HG03378 (cell line): ENCODE measurements at regions not wholly inside any gene's neighbourhood (a gene's known extent, or its start where the extent isn't known, plus 50 kb on each side); places are given as distances from the start of the nearest gene placed in this dataset.
A peak's percentile ranks its signal among the peaks of the same experiment; 100 is the strongest.

Source experiments
- ATAC-seq: cut with Tn5 transposase; IDR thresholded peaks from one replicate; pipeline ENCODE4 v1.9.1; 2021; ENCODE audit warnings: mild to moderate bottlenecking, moderate library complexity; ENCODE audit not compliant: unreplicated experiment

DNA sequence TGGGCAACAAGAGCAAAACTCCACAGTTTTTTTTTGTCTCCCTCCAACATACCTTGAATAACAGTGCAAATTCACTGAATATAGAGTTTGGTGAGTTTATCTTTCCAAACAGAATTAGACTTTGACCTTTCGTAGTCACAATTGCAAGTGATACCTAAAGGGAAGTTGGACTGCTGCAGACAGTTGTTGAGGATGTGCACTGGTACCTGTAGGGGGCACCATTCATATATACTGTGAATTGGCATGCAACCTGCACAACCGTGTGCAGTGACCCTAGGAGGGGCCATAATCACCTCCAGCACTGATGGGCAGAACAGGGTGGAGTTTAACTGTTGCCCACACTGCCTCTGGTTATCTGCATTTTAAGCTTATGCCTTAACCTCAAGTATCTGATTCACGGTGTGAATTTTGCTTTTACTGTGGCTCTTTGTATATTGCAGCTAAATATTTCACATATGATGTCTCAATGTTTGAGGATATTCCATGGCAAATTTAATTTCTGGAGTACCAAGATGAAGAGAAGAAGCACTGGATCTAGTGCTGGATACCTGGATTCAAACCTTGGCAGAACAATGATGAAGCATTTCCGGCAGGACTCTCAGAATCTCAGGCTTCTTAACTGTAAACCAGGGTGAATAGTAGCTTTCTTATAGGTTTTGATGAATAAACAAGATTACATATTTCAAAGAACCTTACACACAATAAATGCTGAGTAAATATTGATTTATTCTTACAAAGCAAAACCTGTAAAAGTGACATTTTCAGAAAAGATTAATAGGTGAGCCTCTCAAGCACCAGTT is 144.3 kb downstream of the ACTBL2 start:
- ATAC-seq = no peak

DNA sequence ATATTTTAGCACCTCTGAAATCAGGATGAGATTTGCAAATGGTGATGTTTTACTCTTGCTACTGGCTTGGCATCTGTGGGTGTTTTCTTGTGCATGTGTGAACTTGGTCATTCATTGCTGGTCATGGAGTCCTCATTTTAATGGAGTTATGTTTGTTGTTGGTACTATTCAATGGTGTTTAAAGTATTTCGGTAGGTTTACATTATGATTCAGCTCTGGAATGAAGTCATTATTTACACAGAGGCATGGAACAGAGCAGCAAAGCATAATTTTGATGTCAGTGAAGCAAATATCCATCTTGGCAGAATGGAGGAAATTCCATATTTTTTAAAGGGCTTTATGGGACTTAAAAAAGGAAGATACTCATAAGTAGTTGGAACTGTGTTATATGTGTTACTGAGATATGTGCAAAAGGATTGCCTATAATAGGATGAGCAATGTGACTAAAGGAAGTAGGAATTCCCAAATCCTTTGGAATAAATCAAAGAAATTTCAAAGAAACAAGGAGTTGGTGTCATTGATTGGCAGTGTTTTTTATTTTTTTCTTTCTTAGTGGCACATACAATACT is 147.4 kb downstream of the ACTBL2 start:
- no peak for ATAC-seq

DNA sequence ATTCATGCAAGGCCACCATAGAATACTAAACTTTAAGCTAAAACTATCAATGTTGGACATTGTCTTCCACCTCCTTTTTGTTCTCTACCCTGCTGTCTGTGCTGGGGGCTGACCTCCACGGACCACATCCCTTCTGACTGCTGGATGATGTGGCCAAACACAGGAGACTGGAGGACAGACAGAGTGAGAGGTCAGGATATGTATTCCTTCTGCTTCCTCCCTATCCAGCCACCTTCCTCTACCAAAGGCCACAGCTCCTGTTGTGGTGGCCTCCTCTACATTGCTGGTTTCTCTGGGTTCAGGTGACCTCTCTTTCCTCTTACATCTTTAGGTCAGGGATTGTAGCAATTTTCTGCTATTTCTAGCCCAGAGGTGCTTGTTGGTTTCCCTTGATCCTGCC is 148.1 kb downstream of the ACTBL2 start:
- ATAC-seq = no peak

DNA sequence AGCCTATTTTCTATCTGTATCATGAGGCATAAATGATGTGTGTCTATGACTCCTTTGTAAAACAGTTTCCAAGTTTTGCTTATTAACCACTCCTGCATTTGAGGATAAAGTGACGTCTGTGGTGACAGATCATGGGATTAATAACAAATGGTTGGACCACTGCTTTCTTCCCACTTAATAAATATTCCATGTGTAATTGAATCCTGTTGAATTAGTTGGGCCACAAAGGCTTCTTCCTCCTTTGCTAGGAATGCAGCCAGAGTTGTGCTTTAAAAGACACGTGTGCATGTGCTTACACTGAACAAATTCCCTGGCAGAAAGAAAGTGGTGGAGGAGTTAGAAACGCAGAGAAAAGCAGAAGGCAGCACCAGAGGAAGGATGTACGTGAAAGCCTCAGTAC is 150.2 kb downstream of the ACTBL2 start:
- ATAC-seq = no peak

DNA sequence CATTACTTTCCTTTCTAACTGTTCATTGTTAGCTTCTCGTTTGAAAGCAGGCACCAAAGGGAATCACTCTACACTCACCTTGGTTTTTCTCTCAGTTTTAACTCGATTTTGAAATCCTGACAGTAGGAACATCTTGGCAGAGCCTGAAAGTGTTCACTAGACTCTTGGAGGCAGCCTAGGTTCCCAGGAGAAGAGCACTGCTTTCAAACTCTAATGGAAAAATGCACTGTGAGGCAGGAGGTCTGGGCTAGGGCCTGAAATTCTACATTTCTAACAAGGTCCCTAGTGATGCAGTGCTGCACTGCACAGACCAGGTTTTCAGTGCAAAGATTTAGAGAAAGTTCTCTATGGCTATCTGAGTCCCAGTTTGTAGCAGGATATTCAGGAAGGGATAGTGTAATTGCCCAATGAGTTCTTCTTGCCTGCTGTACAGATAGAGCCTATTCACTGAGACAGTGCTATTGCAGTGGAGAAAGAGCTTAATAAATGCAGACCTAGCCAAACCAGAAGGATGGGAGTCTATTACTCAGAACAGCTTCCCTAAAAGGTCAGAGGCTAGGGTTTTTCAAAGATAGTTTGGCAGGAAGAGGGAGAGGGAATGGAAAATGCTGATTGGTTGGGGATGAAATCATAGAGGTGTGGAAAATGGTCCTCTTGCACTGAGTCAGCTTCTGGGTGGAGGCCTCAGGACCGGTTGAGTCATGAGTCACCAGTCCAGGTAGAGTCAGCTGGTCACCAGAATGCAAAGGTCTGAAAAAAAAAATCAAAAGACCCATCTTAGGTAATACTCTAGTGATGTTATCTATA is 153.9 kb downstream of the GPBP1 start:
- ATAC-seq = no peak

DNA sequence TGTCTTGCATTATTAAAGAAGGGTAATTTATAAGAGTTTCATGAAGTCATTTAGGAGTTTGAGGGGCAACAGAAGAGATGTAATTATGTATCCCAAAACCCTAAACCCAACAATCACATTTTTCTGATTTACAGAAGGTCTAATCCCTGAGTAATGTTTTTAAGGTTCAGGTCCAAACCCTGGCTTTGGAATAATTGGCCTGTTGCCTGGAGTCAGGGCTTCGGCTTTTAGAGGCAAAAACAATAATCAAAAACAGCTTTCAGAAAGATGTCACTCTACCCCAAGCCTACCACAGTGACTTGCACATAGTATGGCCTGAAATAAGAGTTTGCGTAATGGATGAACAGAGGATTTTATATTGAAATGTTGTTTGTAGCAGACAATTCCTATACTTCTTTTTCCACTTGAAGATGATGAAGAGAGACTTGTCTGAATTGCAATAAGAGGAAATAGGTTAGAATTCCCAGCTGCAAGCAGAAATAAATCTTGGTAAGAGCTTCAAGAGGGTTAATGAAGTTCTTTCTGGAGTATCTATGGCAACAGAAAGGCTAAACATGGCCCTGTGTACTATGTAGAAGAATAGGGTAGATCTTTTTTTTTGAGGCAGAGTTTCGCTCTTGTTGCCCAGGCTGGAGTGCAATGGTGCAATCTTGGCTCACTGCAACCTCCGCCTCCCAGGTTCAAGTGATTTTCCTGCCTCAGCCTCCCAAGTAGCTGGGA is 152.0 kb downstream of the GPBP1 start:
- ATAC-seq = no peak

DNA sequence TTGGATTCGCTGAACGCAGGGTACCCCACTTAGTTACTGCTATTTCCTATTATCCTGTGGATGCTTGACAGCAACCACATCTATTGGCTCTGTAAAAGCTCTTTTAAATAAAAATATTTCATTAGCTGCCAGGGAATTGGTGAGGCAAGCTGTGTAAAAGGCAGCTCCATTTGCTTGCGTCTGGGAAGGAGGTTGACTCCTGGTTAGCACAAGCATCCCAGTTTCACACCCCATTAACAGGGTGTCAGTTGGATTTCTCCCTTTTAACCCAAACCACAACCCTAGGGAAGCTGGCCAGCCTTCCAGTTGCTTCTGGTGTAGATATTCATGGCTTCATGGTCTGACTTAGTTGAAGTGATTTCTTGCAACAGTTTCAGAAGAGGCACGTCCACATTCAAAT is 151.0 kb downstream of the GPBP1 start:
- ATAC-seq = no peak

DNA sequence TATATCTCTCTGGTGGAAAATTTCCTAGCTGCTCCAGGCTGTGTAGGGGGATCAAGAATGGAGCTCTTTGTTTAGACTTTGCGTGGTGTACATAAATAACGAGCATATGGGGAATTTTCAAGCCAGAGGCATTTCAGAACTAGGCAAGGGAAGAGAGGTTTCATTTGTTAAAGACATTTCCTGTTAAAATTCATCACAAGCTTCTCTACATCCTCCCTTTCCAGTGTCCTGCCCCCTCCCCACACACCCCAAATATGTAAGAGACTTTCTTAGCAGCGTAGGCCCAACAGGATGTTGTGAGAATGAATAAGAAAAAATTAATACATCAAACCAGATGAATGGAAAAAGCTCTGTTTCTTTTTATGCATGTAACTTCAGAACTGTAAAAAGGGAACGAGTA is 150.3 kb downstream of the GPBP1 start:
- ATAC-seq = no peak

DNA sequence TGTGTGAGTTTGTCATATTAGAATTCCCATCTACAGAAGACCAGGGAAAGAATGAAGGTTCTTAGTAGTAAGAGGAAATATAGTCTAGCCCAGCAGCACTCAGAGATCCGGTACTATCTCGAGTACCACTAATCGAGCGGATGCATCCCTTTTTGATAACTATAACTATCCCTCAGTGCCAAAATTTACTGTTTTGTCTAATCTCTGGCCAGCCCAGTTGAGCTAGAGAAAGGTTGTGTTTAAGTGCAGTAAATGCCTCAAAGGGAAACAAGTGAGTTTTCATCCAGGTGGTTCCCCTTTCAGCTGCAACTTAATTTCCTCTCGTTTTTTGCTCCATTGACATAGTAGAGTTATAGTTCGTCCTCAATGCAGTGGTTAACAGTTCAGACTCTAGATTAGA is 146.7 kb downstream of the GPBP1 start:
- ATAC-seq = no peak

DNA sequence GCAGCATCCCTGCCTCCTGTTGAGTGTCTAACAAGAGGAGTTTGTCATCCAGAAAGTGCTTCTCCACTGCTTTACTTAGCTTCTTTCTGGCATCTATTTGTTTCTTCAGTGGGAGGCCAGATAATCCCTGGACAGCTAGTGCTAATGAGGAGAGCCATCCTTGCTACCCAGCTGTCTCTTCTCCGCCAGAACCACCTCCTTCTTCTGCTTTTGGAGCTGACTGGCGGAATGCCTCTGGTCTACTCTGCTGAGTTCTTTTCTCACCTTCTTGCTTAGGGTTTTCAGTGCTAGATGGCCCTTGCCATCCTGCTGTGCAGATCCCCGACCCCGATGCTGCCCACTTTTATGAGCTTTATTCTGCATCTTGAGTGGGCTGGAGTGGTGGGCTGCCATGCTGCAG is 145.8 kb downstream of the GPBP1 start:
- no peak for ATAC-seq

DNA sequence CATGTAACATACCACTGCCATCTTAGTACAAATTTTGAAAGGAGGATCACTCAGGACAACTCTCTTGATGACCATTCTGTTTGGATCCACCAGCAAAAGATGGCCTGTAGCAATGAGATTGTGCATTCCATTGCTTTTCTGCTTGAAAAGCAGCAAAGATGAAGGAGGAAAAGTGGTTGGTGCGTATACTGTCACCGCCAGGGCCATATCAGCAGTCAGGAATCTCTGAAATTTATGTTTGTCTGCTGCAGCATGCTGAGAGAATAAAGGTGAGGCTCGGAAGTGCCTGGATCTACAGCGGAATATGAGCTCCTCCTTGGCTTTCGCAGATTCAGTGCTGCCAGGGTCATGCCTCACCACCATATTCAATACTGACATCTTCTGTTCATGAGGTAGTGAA is 144.4 kb downstream of the GPBP1 start:
- no peak for ATAC-seq

DNA sequence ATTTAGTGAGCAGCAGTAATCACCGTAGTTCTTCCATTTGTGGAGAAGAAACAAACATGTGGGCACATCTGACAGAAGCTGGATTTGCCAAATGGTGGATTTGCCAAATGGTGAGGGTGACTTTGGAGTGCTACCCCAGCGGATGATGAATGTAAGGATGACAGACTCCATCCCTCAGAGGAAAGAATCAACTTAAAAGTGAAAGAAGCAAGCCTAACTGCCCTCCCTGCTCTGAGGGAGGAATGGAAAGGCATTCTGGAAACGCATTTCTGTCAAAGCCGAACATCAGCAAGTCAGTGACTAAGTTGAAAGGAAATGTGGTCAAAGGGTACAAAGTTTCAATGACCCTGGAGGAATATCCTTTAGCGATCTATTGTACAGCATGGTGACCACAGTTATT is 143.5 kb downstream of the GPBP1 start:
- ATAC-seq = no peak

DNA sequence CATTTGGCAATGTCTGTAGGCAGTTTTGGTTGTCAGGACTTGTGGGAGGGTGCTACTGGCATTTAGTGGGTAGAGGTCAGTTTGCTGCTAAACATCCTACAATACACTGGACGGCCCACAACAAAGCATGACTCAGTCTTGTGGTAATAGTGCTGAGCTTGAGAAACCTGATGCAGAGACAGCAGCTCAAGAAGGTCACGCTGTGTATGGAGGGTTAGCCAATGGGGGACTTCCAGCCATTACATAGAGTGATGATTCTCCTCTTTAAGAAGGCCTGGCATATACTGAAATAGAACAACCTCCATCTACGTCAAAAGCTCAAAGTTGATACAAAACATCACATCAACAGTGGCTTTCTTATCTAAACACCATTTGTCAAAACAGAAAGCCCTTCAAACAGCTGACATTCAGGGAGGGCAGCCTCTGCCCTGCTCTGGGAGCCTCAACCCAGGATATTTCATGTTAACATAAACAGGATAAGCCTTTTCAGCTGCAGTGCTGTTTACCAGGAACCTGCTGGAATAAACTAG is 143.0 kb downstream of the GPBP1 start:
- peak; percentile 54 for ATAC-seq

DNA sequence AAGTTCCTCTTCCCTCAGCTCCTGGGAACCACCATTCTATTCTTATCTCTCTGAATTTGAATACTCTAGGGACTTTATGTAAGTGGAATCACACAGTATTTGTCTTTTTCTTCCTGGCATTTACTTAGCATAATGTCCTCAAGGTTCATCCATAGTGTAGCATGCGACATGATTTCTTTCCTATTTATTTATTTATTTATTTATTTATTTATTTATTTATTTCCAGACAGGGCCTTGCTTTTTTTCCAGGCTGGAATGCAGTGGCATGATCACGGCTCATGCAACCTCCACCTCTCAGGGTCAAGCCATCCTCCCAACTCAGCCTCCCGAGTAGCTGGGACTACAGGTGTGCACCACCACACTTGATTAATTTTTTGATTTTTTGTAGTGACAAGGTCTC is 142.1 kb downstream of the GPBP1 start:
- no peak for ATAC-seq
